ENCODE measurements at regions not wholly inside any gene's neighbourhood (a gene's known extent, or its start where the extent isn't known, plus 50 kb on each side); places are given as distances from the start of the nearest gene placed in this dataset.

DNA sequence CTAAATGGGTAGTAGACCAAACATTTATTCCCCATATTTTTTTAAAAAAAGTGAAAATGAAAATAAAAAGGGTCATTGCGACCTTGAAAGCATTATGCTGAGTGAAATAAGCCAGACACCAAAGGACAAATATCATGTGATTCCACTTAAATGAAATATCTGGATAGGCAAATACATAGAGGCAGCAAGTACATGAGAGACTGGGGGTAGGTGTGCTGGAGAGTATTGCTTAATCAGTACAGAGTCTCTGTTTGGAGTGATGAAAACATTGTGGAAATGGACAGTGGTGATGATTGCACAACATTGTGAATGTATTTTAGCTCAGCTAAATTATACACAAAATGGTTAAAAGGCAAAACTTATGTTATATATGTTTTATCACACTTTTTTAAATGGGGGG lies 169.4 kb downstream of the AKR1D1 start (continued):
- no peak for TF ChIP-seq ZNF394 (tag by site-specific recombination; IDR thresholded peaks at IDR 0.05; ENCODE audit: borderline replicate concordance)
- no peak for TF ChIP-seq ZNF521 (tag by site-specific recombination; IDR thresholded peaks at IDR 0.05)
- no peak for TF ChIP-seq ZNF776 (tag by site-specific recombination; IDR thresholded peaks at IDR 0.05; ENCODE audit: borderline replicate concordance)
- TF ChIP-seq ZNF138 (tag by site-specific recombination; IDR thresholded peaks at IDR 0.05; ENCODE audit: borderline replicate concordance) = no peak

- TF ChIP-seq IKZF3 (tag by site-specific recombination; IDR thresholded peaks at IDR 0.05) (no peak), KLF9 (tag by site-specific recombination; IDR thresholded peaks at IDR 0.05; ENCODE audit: low read depth) (no peak), ZNF621 (tag by site-specific recombination; IDR thresholded peaks at IDR 0.05) (no peak), ZNF26 (tag by site-specific recombination; IDR thresholded peaks at IDR 0.05) (no peak), ZNF157 (tag by site-specific recombination; IDR thresholded peaks at IDR 0.05) (no peak), ZFP3 (tag by site-specific recombination; IDR thresholded peaks at IDR 0.05; ENCODE audit: low read depth) (no peak)
- TF ChIP-seq, protein P1, sequence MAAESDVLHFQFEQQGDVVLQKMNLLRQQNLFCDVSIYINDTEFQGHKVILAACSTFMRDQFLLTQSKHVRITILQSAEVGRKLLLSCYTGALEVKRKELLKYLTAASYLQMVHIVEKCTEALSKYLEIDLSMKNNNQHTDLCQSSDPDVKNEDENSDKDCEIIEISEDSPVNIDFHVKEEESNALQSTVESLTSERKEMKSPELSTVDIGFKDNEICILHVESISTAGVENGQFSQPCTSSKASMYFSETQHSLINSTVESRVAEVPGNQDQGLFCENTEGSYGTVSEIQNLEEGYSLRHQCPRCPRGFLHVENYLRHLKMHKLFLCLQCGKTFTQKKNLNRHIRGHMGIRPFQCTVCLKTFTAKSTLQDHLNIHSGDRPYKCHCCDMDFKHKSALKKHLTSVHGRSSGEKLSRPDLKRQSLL (tag by site-specific recombination; IDR thresholded peaks at IDR 0.05) = no peak
- Histone ChIP-seq H3K9me3 (ENCODE audit: control insufficient read depth, insufficient read depth, low read depth, low read length) (no peaks in the 10 kb centered on the region), H3K4me3 (ENCODE audit: low read depth, low read length) (no peak overlapping the region), H3K27ac (ENCODE audit: extremely low read depth, low read depth, low read length) (no peak overlapping the region), H3K4me1 (ENCODE audit: control insufficient read depth, insufficient read depth, low read length) (no peaks in the 10 kb centered on the region), H3K36me3 (ENCODE audit: control insufficient read depth in 2 of 2, insufficient read depth in 1 of 2, low read length in 2 of 2) (no peaks in the 10 kb centered on the region)
- CTCF ChIA-PET = no interaction called here
- POLR2A ChIA-PET = no interaction called here
Measured at GRCh38 chr7:138246428-138246827, 170.2 kb downstream of the AKR1D1 start.

DNA sequence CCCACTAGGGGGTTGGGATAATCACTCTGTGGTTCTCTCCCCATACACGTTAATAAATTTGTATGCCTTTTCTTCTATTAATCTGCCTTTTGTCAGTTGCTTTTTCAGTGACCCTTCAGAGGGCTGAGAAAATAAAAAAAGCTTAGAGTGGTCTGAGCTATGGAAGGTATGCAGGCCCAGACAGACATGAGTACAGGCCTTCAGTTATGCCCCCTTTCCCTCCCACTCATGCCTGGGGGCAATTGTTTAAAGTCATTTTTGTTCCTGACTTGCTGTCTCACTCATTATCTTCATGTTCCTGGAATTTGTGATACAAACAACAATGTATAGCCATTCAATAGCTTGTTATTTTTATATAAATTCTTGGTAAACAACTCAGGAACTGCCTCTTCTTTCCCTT lies 170.8 kb downstream of the AKR1D1 start:
- CTCF ChIA-PET = no interaction called here
- Histone ChIP-seq H3K4me3 (ENCODE audit: low read depth, low read length) (no peak overlapping the region), H3K27ac (ENCODE audit: extremely low read depth, low read depth, low read length) (no peak overlapping the region), H3K9me3 (ENCODE audit: control insufficient read depth, insufficient read depth, low read depth, low read length) (no peaks in the 10 kb centered on the region), H3K36me3 (ENCODE audit: control insufficient read depth in 2 of 2, insufficient read depth in 1 of 2, low read length in 2 of 2) (no peaks in the 10 kb centered on the region), H3K4me1 (ENCODE audit: control insufficient read depth, insufficient read depth, low read length) (no peaks in the 10 kb centered on the region)
- POLR2A ChIA-PET = no interaction called here
- TF ChIP-seq ZNF354C (tag by site-specific recombination; IDR thresholded peaks at IDR 0.05; ENCODE audit: borderline replicate concordance, low read depth) (no peak), SCRT2 (tag by site-specific recombination; IDR thresholded peaks at IDR 0.05) (no peak), RBAK (tag by site-specific recombination; IDR thresholded peaks at IDR 0.05) (no peak), ZNF510 (tag by site-specific recombination; IDR thresholded peaks at IDR 0.05; ENCODE audit: insufficient replicate concordance) (no peak), ZBTB10 (tag by site-specific recombination; IDR thresholded peaks at IDR 0.05) (no peak), ZNF426 (tag by site-specific recombination; IDR thresholded peaks at IDR 0.05) (no peak), PRDM6 (tag by site-specific recombination; IDR thresholded peaks at IDR 0.05) (no peak), ZNF2 (tag by site-specific recombination; IDR thresholded peaks at IDR 0.05) (no peak), ZNF621 (tag by site-specific recombination; IDR thresholded peaks at IDR 0.05) (no peak), BCL6B (tag by site-specific recombination; IDR thresholded peaks at IDR 0.05) (no peak), ZNF548 (tag by site-specific recombination; IDR thresholded peaks at IDR 0.05) (no peak), GLI2 (tag by site-specific recombination; IDR thresholded peaks at IDR 0.05; ENCODE audit: borderline replicate concordance, low read depth) (no peak)

Measured in HEK293 (cell line).